ENCODE measurements at regions not wholly inside any gene's neighbourhood (a gene's known extent, or its start where the extent isn't known, plus 50 kb on each side); places are given as distances from the start of the nearest gene placed in this dataset.
A peak's percentile ranks its signal among the peaks of the same experiment; 100 is the strongest.

GRCh38 chr16:64421515-64421914 lies 700.3 kb downstream of the CDH11 start:
- H3K9me3 ChIP-seq, result no peaks in the 10 kb centered on the region
- 80 to 86% methylated on average over 1 of the region's 1 CpG for WGBS, 2 donors
- TF ChIP-seq POLR2A (IDR thresholded peaks at IDR 0.05) (no peak), CTCF (IDR thresholded peaks at IDR 0.05) (no peak)
- H3K4me3 ChIP-seq (replicated peaks in 1 of 3), result no peak overlapping the region
- no peaks in the 10 kb centered on the region for H3K36me3 ChIP-seq
- peaks cover 10 to 18% of the 10 kb centered on the region in 2 donors for H3K4me1 ChIP-seq
- no peak overlapping the region for H3K27ac ChIP-seq
- intact Hi-C loops (cut with DNase I), result no loop called here
- H3K27me3 ChIP-seq, result no peaks in the 10 kb centered on the region
- DNase-seq, result no peak

- H3K9me3 ChIP-seq, result no peaks in the 10 kb centered on the region
- no peak overlapping the region for H3K4me3 ChIP-seq (replicated peaks in 1 of 3)
- intact Hi-C loops (cut with DNase I), result no loop called here
- WGBS, 2 donors, result 77 to 84% methylated on average over 4 of the region's 4 CpGs
- H3K36me3 ChIP-seq, result no peaks in the 10 kb centered on the region
- TF ChIP-seq POLR2A (IDR thresholded peaks at IDR 0.05) (no peak), CTCF (IDR thresholded peaks at IDR 0.05) (no peak)
- peaks cover 10 to 30% of the 10 kb centered on the region in 2 donors for H3K4me1 ChIP-seq
- DNase-seq, result no peak
- no peak overlapping the region for H3K27ac ChIP-seq
- H3K27me3 ChIP-seq, result no peaks in the 10 kb centered on the region
These were observed 702.0 kb downstream of the CDH11 start for GRCh38 chr16:64419832-64420231.

- intact Hi-C loops (cut with DNase I), result no loop called here
- WGBS, 2 donors, result 12 to 18% methylated on average over 1 of the region's 1 CpG
- no peak for TF ChIP-seq POLR2A (IDR thresholded peaks at IDR 0.05)
- no peak for TF ChIP-seq CTCF (IDR thresholded peaks at IDR 0.05)
- Histone ChIP-seq H3K27me3 (no peaks in the 10 kb centered on the region), H3K9me3 (no peaks in the 10 kb centered on the region), H3K4me1 (peaks cover 10 to 48% of the 10 kb centered on the region in 2 donors), H3K27ac (peak overlapping the region; percentile 27 to 48 (median 36)), H3K4me3 (replicated peaks in 1 of 3) (no peak overlapping the region), H3K36me3 (no peaks in the 10 kb centered on the region)
- no peak for DNase-seq
These were observed 704.1 kb downstream of the CDH11 start for GRCh38 chr16:64417711-64418227.

GRCh38 chr16:64416216-64417005 lies 705.5 kb downstream of the CDH11 start:
- H3K36me3 ChIP-seq, result no peaks in the 10 kb centered on the region
- DNase-seq, result no peak
- H3K27me3 ChIP-seq, result no peaks in the 10 kb centered on the region
- WGBS, 2 donors, result 49 to 50% methylated on average over 5 of the region's 5 CpGs
- intact Hi-C loops (cut with DNase I), result no loop called here
- no peaks in the 10 kb centered on the region for H3K9me3 ChIP-seq
- no peak for TF ChIP-seq POLR2A (IDR thresholded peaks at IDR 0.05)
- no peak for TF ChIP-seq CTCF (IDR thresholded peaks at IDR 0.05)
- peak overlapping the region in 1 of 3 donors; percentile 43 for H3K27ac ChIP-seq
- peaks cover 10 to 48% of the 10 kb centered on the region in 2 donors for H3K4me1 ChIP-seq
- H3K4me3 ChIP-seq (replicated peaks in 1 of 3), result no peak overlapping the region

- 62 to 68% methylated on average over 2 of the region's 2 CpGs for WGBS, 2 donors
- Histone ChIP-seq H3K36me3 (no peaks in the 10 kb centered on the region), H3K9me3 (no peaks in the 10 kb centered on the region), H3K27ac (no peak overlapping the region), H3K4me3 (replicated peaks in 1 of 3) (no peak overlapping the region), H3K27me3 (no peaks in the 10 kb centered on the region), H3K4me1 (peaks cover 2 to 34% of the 10 kb centered on the region in 2 donors)
- intact Hi-C loops (cut with DNase I), result no loop called here
- TF ChIP-seq POLR2A (IDR thresholded peaks at IDR 0.05) (no peak), CTCF (IDR thresholded peaks at IDR 0.05) (no peak)
- DNase-seq, result no peak
These were observed 709.1 kb downstream of the CDH11 start for GRCh38 chr16:64412578-64413280.

Measured in thyroid gland (tissue), 4 donors.